NCI-H82 treated with DMSO at 0.1 percent for 48 hours (cell line): ENCODE measurements at regions not wholly inside any gene's neighbourhood (a gene's known extent, or its start where the extent isn't known, plus 50 kb on each side); places are given as distances from the start of the nearest gene placed in this dataset.

Source experiments
- DNase-seq: peaks from one replicate; lab custom pipeline; 2025; ENCODE audit not compliant: unreplicated experiment; lab: John Stamatoyannopoulos, UW

- no peak for DNase-seq
These were observed 63.2 kb upstream of the EPS8L3 start for GRCh38 chr1:109826930-109827349.

- no peak for DNase-seq
These were observed 62.7 kb upstream of the EPS8L3 start for GRCh38 chr1:109826446-109826845.

GRCh38 chr1:109824349-109825115 is 60.8 kb upstream of the EPS8L3 start:
- no peak for DNase-seq

- DNase-seq, result no peak
These were observed 60.0 kb upstream of the EPS8L3 start for GRCh38 chr1:109823543-109824348.

- DNase-seq, result no peak
These were observed 59.2 kb upstream of the EPS8L3 start for GRCh38 chr1:109822749-109823542.

GRCh38 chr1:109821831-109822745 is 58.4 kb upstream of the EPS8L3 start:
- no peak for DNase-seq

GRCh38 chr1:109821221-109821669 is 57.5 kb upstream of the EPS8L3 start:
- no peak for DNase-seq

GRCh38 chr1:109819906-109820305 is 56.2 kb upstream of the EPS8L3 start:
- DNase-seq, result no peak

- no peak for DNase-seq
These were observed 55.5 kb upstream of the EPS8L3 start for GRCh38 chr1:109818988-109819764.

GRCh38 chr1:109818271-109818987 is 54.7 kb upstream of the EPS8L3 start:
- DNase-seq, result no peak

GRCh38 chr1:109817881-109818270 is 54.2 kb upstream of the EPS8L3 start:
- no peak for DNase-seq

- no peak for DNase-seq
These were observed 53.3 kb upstream of the EPS8L3 start for GRCh38 chr1:109816975-109817535.

GRCh38 chr1:109816175-109816811 is 52.6 kb upstream of the EPS8L3 start:
- no peak for DNase-seq

GRCh38 chr1:109815809-109816174 is 52.1 kb upstream of the EPS8L3 start:
- no peak for DNase-seq

GRCh38 chr1:109814993-109815786 is 51.5 kb upstream of the EPS8L3 start:
- DNase-seq, result no peak

GRCh38 chr1:109814223-109814622 is 50.5 kb upstream of the EPS8L3 start:
- peak; percentile 71 for DNase-seq
